GM18873 (cell line): ENCODE measurements at regions not wholly inside any gene's neighbourhood (a gene's known extent, or its start where the extent isn't known, plus 50 kb on each side); places are given as distances from the start of the nearest gene placed in this dataset.
"Not testable (repeated sequence)": the region's sequence is repeated elsewhere in the genome, so short reads cannot be mapped to it uniquely, and the experiment has no call there.

Source experiments
- ATAC-seq: cut with Tn5 transposase; IDR thresholded peaks from one replicate; pipeline ENCODE4 v1.9.1; 2021; ENCODE audit warnings: mild to moderate bottlenecking, moderate library complexity, moderate number of reproducible peaks; ENCODE audit not compliant: unreplicated experiment, low FRiP score

DNA sequence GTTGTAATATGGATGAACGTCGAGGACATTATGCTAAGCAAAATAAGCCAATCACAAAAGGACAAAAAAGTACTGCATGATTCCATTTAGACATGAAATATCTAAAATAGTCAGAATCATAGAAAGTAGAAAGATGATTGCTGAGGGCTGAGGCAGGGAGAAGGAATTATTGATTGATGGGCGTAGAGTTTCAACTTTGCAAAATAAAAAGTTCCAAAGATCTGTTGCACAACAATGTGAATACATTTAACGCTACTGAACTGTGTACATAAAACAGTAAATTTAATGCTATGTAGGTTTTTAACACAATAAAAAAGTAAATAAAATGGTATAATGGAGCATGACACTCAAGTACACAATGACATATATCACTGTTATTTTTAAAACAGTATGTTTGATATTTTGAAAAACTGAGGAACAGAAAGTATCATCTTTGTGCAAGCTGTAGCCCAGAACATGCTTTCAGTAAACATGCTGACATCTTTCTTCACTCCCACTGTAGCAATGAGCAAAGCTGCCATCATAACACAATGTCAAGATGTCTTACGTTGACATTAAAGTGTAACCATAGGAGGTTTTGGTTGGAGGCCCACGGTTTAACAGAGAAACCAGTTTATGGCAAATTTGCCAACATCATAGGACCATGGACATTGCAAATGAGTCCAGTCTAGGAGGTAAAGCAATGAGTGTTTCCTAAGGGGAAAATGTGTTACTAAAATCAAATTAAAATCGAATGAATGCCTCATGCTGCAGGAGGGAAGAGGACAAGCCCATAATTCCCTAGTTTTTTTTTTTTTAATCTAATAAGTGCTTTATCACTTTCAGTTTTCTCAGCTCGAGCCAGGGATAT lies 125.8 kb upstream of the SGCD start:
- ATAC-seq: no peak

DNA sequence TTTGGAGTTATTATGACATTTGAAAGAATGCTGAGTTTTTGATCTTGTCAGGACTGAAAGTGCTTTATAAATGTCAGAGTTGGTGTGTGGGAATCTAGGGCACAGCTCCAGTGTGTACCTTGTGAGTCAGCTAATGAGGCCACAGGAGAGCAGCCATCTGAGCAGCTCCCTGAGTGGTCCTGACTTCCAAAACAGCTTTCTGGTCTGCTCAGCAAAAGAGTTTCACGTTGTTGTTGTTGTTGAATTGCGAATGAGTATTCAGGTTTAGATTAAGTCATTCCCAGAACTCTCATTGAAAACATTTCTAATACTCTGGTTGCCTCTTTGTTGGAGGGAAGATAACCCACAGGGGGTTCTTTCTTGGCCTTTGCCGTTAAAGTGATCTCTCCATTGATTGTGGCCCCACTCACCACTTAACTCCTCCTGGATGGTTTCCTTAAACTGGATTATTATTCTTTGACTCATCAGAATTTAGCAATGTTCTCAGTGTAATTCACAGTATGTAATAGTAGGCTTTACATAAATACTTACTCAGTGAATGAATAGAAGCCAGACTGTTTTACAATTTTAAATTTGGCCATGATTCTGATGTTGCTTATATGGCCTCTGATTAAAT lies 125.1 kb upstream of the SGCD start:
- ATAC-seq: no peak

DNA sequence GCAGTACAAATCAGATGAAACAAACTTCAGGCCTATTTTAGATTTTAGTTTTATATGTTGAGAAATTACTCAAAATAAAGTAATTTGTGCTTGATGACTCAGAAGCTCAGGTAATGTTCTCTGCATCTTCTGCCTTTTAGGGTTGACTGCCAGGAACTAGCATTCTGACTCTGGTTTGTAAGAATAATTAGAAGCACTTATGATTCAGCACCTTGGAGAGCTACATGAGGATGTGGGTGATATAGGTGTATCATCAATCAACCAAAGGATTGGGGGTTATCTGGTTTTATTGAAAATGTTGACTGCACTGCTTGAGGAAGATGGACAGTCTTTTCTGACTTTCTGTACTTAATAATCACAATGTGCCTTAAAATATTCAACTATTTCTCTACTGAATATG lies 118.7 kb upstream of the SGCD start:
- ATAC-seq: no peak

DNA sequence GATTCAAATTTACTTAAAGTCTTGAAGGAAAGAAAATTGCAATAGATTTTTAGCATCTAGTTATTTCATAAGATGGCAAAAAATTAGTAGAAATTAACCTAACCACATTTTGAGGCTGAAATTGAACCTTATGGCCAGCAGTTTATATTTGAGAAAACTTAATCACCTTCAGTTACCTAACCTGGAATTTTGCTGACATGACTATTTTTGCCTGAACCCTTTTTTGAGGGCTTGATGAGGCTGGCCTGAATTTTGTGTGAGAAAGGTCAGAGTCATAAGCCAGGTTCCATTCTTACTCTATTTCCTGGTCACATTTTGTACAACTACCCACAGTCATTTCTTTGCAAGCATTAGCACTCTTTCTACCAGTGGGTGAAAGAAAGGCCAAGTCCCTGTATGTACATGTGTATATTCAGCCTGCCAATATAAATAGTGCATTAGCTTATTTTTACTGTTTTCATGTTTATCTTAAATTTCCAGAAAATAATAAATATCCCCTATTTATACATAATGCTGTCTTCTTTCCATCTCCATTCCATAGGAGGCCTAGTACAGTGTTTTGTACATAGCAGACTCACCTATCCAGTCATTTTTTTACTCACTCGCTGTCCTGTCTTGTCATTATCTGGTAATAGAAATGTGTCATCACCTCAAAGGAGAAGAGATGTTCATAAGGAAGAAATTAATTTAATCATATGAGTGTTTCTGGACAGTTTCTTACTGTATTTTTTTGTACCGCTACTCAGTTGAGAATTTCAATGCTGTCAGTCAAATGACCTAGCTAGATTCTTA lies 108.4 kb upstream of the SGCD start:
- ATAC-seq: no peak

DNA sequence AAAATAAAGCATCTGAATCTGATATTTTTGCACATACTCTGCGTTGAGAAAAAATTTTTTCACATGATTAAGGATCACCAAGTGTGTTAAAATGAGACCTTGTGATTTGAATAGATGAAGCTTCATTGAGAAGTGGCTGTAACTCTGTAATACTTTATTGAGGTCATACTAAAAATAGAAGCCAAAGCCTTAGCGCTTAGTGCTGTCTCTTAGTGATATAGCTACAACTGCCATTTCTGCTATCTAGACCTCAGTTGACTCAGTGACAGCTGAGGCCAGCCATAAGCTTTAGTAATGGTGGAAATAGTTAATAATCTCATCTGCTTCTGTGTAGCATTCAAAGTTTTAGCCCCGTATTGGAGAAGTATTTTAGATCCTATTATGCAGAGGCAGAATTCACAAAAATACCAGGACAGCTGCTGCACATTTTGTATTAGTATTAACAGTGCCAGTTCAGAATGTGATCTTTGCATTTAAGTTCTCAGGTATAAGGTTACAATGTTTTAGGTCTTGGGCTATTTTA lies 107.4 kb upstream of the SGCD start:
- no peak for ATAC-seq

DNA sequence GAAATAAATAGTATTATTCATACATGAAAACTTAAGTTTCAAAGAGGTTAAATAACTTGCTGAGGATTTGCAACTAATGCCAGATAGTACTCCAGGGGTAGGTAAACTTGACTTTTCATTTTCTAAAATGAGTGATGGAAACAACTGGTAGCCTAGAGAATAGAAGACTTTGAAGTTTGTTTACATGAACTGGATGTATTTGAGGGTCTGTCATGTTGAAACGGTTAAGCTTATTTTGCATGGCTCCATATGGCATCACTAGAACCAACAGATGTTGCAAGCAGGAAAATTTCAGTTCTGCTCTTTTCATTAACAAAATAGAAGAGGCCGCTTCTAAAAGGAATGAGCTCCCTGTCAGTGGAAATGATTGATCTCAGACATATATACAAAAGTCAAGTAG lies 105.1 kb upstream of the SGCD start:
- ATAC-seq: no peak

DNA sequence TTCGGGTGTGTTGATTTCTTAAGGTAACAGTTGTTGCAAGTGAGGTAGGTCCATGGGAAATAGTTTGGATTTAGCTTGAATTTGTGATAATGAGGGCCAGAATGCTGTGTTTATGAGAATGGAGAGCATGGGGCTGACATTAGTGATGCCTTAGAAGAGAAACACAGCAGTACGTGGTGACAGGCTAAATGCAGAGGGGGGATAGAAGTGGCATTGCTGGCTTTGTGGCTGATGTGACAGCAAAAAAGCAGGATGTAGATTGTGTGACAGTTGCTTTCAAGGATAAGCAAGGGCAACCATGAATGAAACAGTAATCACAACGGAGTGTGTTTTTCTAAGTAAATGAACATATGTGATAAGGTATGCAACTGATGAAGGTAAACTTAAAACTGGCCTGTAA lies 103.4 kb upstream of the SGCD start:
- no peak for ATAC-seq

DNA sequence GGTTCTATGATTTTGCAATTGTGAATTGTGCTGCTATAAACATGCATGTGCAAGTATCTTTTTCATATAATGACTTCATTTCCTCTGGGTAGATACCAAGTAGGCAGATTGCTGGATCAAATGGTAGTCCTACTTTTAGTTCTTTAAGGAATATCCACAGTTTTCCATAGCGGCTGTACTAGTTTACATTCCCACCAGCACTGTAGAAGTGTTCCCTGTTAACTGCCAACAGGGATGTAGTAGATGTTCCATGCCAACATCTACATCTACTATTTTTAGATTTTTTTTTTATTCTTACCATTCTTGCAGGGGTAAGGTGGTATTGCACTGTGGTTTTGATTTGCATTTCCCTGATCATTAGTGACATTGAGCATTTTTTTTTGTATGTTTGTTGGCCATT lies 100.5 kb upstream of the SGCD start:
- ATAC-seq: not testable (repeated sequence)

DNA sequence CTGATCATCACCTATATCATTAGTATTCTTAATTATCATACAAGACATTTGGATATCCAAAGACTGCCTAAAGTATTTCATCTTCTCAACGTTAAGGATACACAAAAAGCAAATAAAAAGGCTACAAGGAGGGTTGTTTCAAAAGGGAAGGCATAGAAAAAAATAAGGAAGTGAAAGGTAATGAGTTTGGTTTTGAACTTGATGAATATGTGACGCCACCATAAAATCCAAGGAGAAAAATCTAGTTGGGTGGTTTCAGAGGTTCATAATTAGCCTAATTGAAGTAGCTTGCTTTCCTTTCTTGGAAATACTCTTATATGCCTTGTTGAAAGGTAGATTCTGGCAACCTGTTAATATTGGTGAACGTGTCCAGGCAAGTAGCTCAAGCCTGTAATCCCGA lies 96.1 kb upstream of the SGCD start:
- ATAC-seq: no peak

DNA sequence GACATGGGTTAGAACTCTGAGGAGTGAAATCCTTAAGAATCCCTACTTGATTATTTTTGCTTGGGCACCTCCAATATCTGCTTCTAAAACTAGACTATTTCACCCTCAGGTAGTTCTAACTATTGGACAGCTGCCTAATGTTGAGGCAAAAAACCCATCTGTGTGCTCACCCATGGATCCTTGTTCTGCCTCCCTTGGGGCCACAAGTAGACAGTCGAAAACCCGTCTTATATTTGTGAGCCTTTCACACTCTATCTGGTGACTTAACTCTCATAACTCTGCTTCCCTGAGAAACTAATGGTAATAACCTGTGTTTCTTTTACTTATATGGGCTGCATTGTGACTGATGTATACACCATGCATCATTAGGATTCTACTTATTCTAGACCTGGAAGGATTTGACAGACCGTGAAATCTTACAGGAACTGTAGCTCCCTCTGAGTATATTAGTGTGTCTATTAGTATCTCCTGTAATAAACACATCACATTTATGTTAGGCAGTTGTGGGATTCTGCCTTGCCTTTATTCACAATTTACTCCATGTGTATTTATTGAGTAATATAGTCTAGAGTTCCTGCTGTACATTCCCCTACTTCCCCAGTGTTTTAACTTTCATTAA lies 94.6 kb upstream of the SGCD start:
- ATAC-seq: no peak

DNA sequence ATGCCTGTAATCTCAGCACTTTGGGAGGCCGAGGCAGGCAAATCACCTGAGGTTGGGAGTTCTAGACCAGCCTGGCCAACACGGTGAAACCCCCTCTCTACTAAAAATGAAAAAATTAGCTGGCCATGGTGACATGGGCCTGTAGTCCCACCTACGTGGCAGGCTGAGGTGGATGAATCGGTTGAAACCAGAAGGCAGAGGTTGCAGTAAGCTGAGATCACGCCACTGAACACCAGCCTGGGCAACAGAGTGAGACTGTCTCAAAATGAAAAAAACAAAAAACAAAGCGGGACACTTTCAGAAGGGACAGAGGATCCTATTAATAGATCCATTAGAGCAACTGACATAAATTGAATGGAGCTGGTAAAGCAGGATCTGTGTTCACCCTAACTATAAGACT lies 89.6 kb upstream of the SGCD start:
- ATAC-seq: no peak

DNA sequence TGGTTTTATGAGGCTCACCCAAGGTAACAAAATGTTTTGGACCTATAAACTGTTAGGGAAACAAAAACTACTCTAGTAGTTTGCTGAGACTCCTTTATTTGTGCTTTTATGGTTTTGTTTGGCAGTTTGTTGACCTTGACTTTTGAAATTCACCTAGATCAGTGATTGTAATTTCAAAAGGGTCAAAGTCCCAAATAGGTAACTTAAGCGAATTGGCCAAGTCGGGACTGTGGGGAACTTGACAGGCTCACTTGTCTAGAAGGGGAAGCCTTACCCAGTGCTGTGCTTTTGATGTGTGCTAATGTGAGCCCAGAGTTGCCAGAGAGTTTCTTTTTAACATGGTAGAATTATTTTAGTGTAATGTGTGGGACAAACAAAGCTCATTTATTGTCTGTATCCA lies 87.2 kb upstream of the SGCD start:
- no peak for ATAC-seq

DNA sequence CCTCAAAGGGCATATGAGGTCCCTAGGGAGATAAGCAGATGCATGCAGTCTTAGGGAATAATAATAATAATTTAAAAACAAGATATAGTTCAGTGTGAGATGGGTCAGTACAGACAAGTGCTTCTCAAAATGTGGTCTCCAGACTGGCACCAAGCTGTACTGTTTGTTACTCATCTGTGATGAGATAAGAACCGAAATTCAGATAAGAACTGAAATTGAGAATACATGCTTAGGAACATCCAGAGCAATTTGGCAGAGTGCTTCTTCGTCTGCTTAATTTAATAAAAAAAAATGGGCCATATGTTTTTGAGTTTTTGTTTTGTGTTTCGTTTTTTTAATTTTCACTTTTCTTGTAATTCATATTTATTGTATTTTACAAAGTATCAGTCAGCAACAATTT lies 86.5 kb upstream of the SGCD start:
- ATAC-seq: no peak

DNA sequence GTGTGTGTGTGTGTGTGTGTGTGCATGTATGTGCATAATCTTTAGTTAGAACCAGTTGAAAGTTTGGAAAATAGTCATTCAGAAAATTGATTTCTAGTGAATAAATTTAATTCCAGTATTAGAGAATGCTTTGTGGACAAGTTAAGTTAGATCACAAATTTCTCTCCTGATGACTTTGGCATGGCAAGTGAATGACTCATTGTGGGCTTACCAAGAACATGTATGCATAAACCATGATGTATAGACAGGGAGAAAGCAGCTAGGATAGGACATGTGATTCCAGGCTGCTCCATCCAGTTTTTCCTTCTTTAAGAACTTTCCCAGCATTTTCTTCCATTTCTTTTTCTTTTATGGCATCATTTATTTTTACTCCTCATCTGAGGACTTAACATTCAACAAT lies 85.7 kb upstream of the SGCD start:
- ATAC-seq: no peak

DNA sequence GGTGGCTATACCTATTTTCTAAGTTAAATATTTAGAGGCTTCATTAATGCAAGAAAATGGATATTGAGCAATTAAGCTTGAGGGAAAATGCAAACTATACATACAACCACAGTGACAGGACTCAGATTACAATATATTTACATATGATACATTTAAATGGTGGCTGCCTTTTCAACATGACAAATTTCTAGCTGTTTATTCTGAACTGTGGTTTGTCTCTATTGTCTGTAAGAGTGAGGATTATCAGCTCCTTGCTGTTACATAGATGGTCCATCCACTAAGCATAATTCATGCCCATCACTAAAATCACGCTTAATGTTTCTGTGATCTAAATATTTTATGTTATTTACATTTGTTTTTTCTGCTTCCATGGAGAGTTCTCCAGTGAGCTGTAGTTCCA lies 81.1 kb upstream of the SGCD start:
- ATAC-seq: no peak

DNA sequence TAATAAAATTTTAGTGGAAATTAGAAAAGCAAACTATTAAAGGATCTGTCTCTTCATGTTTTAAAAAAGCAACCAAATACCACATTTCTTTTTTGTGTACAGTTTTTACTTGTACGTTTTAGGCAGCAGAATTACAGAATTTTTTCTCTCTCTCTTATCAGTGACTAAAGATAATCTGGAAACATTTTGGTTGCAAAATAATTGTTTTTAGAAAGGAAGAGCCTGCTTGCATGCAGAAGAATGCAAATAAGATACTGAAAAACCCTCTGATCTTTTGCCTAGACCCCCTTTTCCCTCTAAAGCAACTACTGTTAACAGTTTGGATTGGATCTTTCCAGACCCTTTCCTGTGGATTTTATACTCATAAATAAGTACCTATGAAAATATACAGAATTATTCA lies 75.9 kb upstream of the SGCD start:
- no peak for ATAC-seq

DNA sequence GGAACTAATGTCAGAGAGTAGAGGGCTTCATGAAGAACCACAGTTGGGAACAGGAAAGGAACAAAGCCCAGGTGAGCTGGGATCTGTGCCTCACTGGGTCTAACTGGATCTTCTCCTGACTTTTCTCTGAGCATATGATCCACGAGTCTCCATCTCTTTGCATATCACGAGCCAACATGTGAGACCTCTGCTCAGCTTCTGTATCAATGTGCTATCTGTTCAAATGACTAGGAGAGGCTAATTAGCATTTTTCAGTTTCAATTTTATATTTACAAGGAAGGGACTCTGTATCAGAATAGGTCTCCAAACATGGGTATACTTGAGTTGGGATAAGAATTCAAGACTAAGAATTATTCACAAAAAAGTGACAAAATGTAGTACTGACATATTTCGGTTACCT lies 73.8 kb upstream of the SGCD start:
- no peak for ATAC-seq

DNA sequence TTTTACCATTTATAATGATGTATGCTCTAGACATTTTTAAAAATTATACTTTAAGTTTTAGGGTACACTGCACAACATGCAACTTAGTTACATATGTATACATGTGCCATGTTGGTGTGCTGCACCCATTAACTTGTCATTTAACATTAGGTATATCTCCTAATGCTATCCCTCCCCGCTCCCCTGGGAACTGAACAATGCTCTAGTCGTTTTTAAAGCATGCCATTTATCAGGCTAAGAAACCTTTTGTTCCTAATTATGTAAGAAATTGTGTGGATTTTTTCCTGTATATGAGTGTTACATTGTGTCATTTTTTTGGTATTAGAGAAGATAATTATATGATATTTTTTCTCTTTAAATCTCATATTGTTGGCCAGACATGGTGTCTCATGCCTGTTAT lies 72.8 kb upstream of the SGCD start:
- ATAC-seq: no peak

DNA sequence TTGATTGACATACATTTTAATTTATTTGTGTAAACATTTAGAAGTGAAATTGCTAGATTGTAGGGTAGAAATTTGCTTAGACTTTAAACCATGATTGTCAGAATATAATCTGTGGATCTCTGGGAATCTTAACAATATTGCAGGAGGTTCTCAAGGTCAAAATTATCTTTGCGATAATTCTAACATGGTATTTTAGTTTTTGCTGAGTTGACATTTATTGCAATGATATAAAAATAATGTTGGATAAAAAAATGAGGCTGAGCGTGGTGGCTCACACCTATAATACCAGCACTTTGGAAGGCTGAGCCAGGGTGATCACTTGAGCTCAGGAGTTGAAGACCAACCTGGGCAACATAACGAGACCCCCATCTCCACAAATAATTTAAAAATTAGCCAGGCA lies 70.3 kb upstream of the SGCD start:
- no peak for ATAC-seq

DNA sequence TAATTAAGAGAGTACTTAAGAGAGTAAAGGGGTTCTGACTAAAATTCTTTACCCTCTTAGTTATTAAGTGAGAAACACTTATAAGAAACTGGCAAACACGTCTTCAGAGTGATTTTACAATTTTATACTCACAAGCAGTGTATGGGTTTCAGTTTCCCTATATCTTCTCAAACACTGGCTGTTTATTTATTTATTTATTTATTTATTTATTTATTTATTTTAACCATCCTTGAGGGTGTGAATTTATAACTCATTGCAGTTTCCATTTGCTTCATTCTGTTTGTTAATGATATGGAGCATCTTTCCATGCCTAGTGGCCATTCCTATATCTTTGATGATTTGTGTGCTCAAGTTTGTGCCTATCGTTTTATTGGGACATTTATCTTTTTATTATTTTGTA lies 68.0 kb upstream of the SGCD start:
- no peak for ATAC-seq

DNA sequence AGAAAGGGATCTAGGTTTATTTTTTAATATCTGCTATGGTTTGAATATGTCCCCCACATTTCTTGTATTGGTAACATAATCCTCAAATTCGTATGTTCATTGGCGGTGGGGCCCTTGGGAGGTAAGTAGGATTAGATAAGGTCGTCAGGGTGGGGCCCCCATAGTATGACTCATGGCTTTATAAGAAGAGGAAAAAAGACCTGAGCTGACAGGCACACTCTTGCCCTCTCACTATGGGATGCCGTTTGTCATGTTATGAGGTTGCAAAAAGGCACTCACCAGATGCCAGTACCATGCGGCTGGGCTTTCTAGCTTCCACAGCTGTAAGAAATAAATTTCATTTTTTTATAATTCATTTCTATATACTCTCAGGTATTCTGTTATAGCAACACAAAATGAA lies 67.3 kb upstream of the SGCD start:
- no peak for ATAC-seq
